Sigmoid colon (tissue), 3 donors: ENCODE measurements at regions not wholly inside any gene's neighbourhood (a gene's known extent, or its start where the extent isn't known, plus 50 kb on each side); places are given as distances from the start of the nearest gene placed in this dataset.

ENCODE experiments used
- POLR2A ChIP-seq, 2 donors: fragments of 450-650 bp; IDR thresholded peaks; one replicate each; pipeline ENCODE4 v1.6.1; 2016; ENCODE audit warnings: antibody characterized with exemption in 2 of 2, mild to moderate bottlenecking in 2 of 2, moderate library complexity in 2 of 2
- TF ChIP-seq, protein P1 (sequence below), 4 experiments: fragments of 450-650 bp in 3 of 4; fragments of 200-600 bp in 1 of 4; IDR thresholded peaks; one replicate each; pipeline ENCODE4 v1.5.1; 2016 to 2019; ENCODE audit warnings: antibody characterized with exemption in 4 of 4, mild to moderate bottlenecking in 3 of 4, moderate library complexity in 2 of 4

DNA sequence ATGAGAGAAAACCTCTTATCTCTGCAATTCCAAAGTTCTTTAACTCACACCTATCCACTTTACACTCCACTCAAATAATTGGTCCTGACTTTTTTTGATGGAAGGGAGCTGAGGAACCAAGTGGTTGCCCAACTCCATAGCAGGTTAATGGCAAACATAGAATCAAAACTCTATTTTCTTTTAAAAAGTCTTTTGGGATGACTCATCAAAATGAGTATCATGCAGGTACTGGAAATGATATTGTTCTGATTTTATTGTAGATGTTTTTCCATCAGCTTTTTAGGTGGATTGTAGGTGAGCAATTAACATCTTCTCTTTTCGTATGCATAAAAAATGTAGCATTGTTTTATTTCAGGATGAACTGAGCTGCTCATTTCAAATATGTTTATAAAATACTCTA lies 239.5 kb downstream of the SATB1 start:
- TF ChIP-seq, protein P1, sequence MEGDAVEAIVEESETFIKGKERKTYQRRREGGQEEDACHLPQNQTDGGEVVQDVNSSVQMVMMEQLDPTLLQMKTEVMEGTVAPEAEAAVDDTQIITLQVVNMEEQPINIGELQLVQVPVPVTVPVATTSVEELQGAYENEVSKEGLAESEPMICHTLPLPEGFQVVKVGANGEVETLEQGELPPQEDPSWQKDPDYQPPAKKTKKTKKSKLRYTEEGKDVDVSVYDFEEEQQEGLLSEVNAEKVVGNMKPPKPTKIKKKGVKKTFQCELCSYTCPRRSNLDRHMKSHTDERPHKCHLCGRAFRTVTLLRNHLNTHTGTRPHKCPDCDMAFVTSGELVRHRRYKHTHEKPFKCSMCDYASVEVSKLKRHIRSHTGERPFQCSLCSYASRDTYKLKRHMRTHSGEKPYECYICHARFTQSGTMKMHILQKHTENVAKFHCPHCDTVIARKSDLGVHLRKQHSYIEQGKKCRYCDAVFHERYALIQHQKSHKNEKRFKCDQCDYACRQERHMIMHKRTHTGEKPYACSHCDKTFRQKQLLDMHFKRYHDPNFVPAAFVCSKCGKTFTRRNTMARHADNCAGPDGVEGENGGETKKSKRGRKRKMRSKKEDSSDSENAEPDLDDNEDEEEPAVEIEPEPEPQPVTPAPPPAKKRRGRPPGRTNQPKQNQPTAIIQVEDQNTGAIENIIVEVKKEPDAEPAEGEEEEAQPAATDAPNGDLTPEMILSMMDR (IDR thresholded peaks at IDR 0.05): no peak
- TF ChIP-seq POLR2A (IDR thresholded peaks at IDR 0.05): no peak
